Heart right ventricle (tissue), 16 donors: ENCODE measurements at regions not wholly inside any gene's neighbourhood (a gene's known extent, or its start where the extent isn't known, plus 50 kb on each side); places are given as distances from the start of the nearest gene placed in this dataset.

Source experiments
- ATAC-seq, 8 donors: fragments of 200-7000 bp; cut with Tn5 transposase; one replicate each; pipeline ENCODE4 v1.9.1; 2020; ENCODE audit warnings: mild to moderate bottlenecking in 8 of 8, moderate library complexity in 8 of 8, moderate number of reproducible peaks in 1 of 8
- DNase-seq, 2 donors: peaks; one replicate each; pipeline ENCODE4 v3.0.0-alpha.2; 2020
- H3K27ac ChIP-seq, 10 donors: fragments of 200-600 bp; sonication (generic) in 2 of 10; one replicate each; pipeline versions ENCODE4 v1.5.0 to v1.8.0; 2020 to 2022; ENCODE audit warnings: mild to moderate bottlenecking in 3 of 10
- H3K27me3 ChIP-seq, 7 donors: fragments of 200-600 bp; one replicate each; pipeline ENCODE4 v1.8.0; 2021 to 2022; ENCODE audit warnings: mild to moderate bottlenecking in 2 of 7
- H3K36me3 ChIP-seq, 9 donors: fragments of 200-600 bp; sonication (generic) in 1 of 9; one replicate each; pipeline versions ENCODE4 v1.5.0 to v1.8.0; 2020 to 2022; ENCODE audit warnings: mild to moderate bottlenecking in 2 of 9
- H3K4me1 ChIP-seq, 9 donors: fragments of 200-600 bp; sonication (generic) in 1 of 9; one replicate each; pipeline versions ENCODE4 v1.5.0 to v1.8.0; 2020 to 2022; ENCODE audit warnings: mild to moderate bottlenecking in 4 of 9
- H3K4me3 ChIP-seq, 10 donors: fragments of 200-600 bp; sonication (generic) in 2 of 10; one replicate each; pipeline versions ENCODE4 v1.5.0 to v1.8.0; 2020 to 2022; ENCODE audit warnings: mild to moderate bottlenecking in 7 of 10, moderate library complexity in 2 of 10
- H3K9me3 ChIP-seq, 11 donors: fragments of 200-600 bp in 10 of 11; sonication (generic) in 2 of 11; one replicate each; pipeline versions ENCODE4 v1.5.0 to v1.8.0; 2013 to 2022; ENCODE audit warnings: mild to moderate bottlenecking in 2 of 11, control low read depth in 1 of 11, moderate library complexity in 1 of 11
- WGBS, 2 donors: extraction: QIAGEN DNeasy Blood & Tissue Kit; methylation state at CpG; one replicate each; pipeline ENCODE4 v1.1.7; 2013; ENCODE audit warnings: inconsistent platforms in 1 of 2; 5-methylcytosine and 5-hydroxymethylcytosine counted together
- intact Hi-C, 10 donors: fragments of 100-400 bp; cut with DNase I; formaldehyde crosslinking; loops; one replicate each; pipeline versions ENCODE4 v1.11.1 to v1.14.2; 2022
- TF ChIP-seq, protein P1 (sequence below), 9 donors: fragments of 200-600 bp; sonication (generic) in 2 of 9; IDR thresholded peaks; one replicate each; pipeline versions ENCODE4 v1.5.0 to v1.8.0; 2021 to 2022; ENCODE audit warnings: antibody characterized with exemption in 9 of 9, mild to moderate bottlenecking in 5 of 9, moderate library complexity in 1 of 9
- donor health status: Arrhythmogenic right ventricular cardiomyopathy.
- donor health status: ischemic (EF 13 %, LVEDD 7.1; RV severe dilation, severe dysfunction).
- donor health status: healthy with polysubstance abuse.
- donor health status: DM: no; HTN: yes; CAD: no.
- donor health status: DM: no; HTN: no; CAD: no.
- donor health status: ischemic (EF 25% LVEDD 6.9; RV normal size, moderate dysfunction).
- donor health status: ischemic (EF 25% LVEDD 5.7; RV mildly dilated, moderate dysfunction).
- donor health status: healthy.
- donor health status: DM: yes; HTN: yes; CAD: no.
- donor health status: Ischemic cardiomyopathy.
- donor health status: ischemic (EF 35%, LVEDD 5.7; RV mildly dilated, moderate dysfunction).
- donor health status: nonischemic (EF 11% LVEDD 7.7; RV severe dilation, severe dysfunction).
- donor health status: DM: yes; HTN: yes; CAD: no.
- donor health status: PGD.
- donor health status: ischemic (EF 29% LVEDD 5.4; RV normal size, mild dysfunction).
- donor health status: nonischemic (EF 23%, LVEDD 6.1; RV moderate dilation, normal function).

DNA sequence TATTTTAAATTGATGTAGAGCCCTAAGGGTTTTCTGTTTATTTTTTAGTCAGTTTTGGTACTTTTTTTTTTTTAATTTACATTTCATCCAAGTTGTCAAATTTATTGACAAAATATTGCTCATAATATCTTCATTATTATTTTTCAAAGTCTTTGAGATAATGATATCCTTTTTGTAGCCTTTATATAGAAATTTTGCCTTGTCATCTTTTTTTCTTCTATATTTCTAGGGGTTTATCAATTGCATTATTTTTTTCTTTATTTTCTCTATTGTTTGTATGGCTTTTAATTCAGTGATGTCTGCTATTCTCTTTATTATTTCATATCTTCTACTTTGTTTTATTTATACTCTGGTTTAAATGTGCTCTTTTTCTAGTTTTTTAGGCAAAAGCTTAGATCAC is 863.0 kb upstream of the GJE1 start:
- no peaks in the 10 kb centered on the region for H3K4me1 ChIP-seq
- TF ChIP-seq, protein P1, sequence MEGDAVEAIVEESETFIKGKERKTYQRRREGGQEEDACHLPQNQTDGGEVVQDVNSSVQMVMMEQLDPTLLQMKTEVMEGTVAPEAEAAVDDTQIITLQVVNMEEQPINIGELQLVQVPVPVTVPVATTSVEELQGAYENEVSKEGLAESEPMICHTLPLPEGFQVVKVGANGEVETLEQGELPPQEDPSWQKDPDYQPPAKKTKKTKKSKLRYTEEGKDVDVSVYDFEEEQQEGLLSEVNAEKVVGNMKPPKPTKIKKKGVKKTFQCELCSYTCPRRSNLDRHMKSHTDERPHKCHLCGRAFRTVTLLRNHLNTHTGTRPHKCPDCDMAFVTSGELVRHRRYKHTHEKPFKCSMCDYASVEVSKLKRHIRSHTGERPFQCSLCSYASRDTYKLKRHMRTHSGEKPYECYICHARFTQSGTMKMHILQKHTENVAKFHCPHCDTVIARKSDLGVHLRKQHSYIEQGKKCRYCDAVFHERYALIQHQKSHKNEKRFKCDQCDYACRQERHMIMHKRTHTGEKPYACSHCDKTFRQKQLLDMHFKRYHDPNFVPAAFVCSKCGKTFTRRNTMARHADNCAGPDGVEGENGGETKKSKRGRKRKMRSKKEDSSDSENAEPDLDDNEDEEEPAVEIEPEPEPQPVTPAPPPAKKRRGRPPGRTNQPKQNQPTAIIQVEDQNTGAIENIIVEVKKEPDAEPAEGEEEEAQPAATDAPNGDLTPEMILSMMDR (IDR thresholded peaks at IDR 0.05), result no peak
- no peaks in the 10 kb centered on the region for H3K27me3 ChIP-seq
- no peak overlapping the region for H3K27ac ChIP-seq
- H3K9me3 ChIP-seq, result peaks cover 0 to 10% (median 0%) of the 10 kb centered on the region in 11 donors
- ATAC-seq (no peak), DNase-seq (no peak)
- H3K4me3 ChIP-seq, result no peak overlapping the region
- no peaks in the 10 kb centered on the region for H3K36me3 ChIP-seq
- intact Hi-C loops, result no loop called here

DNA sequence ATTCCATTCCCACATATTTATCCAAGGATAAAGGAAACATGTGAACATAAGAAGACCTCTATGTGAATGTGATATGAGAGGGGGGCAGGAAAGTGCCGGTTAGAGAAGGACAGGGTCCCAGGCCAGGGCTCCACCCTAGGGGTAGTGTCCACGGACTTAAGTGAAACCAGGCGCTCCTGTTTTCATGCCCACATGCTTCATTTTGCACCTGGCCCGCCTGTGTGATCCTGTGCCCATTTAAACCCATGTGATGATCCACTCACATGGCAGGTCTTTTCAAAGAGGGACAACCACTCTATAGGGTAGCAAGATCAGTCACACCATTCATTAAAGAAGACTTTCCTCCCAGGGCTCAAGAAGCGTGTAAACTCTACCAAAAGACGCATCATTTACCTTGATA is 865.3 kb upstream of the GJE1 start:
- peaks cover 0 to 10% (median 0%) of the 10 kb centered on the region in 11 donors for H3K9me3 ChIP-seq
- DNase-seq, result no peak
- no peak for ATAC-seq
- 96 to 98% methylated on average over 6 of the region's 6 CpGs for WGBS, 2 donors
- H3K4me3 ChIP-seq, result no peak overlapping the region
- H3K36me3 ChIP-seq, result no peaks in the 10 kb centered on the region
- TF ChIP-seq, protein P1 (IDR thresholded peaks at IDR 0.05), result no peak
- H3K27ac ChIP-seq, result no peak overlapping the region
- intact Hi-C loops, result no loop called here
- no peaks in the 10 kb centered on the region for H3K27me3 ChIP-seq
- H3K4me1 ChIP-seq, result no peaks in the 10 kb centered on the region

DNA sequence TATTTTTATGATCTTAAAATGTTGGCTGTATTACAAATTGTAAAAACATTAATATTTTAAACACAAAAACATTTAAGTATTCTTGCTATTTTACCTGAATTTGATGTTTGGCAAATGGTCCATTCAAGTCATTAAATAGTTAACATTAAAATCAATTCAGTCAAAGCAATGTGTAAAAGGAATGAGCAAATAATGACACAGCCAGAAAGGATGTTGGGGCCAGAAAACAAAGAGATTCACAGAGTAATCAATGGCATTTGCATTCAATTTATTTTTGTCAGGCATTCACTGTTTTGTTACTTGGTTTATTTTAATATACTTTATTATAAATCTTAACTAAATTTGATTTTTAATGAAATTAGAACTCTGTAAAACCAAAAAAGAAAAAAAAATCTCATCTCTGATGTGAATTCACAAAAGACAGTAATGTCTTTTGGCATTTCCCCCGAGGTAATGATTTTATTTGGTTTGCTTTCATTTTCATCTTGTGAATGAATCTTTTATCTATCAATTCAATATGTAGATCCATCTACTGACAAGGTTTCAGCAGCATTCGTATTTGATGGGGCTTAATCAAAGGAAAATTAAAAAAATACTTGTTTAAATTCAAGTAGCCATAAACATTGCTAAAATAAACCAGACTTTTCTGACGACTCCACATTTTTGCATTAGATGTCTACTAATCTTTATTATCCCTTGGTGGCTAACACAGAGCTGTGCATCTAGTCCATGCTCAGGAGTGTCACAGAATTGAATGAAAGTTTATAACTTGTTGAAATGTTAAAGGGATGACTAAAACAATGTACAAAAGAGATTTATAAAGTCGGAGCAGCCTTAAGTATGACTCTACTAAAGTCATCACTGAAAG is 866.7 kb upstream of the GJE1 start:
- intact Hi-C loops, result no loop called here
- Histone ChIP-seq H3K27me3 (no peaks in the 10 kb centered on the region), H3K9me3 (peaks cover 0 to 10% (median 0%) of the 10 kb centered on the region in 11 donors), H3K27ac (peak overlapping the region in 1 of 10 donors; percentile 4), H3K4me3 (peak overlapping the region in 7 of 10 donors; percentile 4 to 39 (median 18)), H3K36me3 (no peaks in the 10 kb centered on the region), H3K4me1 (peaks cover 0 to 9% (median 0%) of the 10 kb centered on the region in 9 donors)
- no peak for DNase-seq
- TF ChIP-seq, protein P1 (IDR thresholded peaks at IDR 0.05), result no peak
- 54 to 59% methylated on average over 4 of the region's 4 CpGs for WGBS, 2 donors
- ATAC-seq, result no peak

DNA sequence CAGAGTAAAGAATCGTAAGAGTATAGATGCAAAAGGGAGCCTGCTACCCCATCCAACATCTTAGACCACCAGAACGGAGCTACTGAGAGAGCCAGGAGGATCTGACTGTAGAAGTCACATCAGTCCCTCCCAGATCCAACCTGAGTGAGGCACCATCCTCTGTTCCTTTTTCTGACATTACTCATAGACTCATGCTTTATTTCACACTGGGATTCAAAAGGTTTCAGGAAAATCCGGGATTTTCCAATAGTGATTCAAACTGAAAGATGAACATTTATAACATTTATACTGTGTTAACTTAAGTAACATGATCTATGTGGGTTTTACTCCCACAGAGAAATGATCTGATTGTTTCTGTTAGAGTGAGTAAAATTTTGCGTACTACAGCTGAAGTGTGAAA is 868.6 kb upstream of the GJE1 start:
- no peak for ATAC-seq
- TF ChIP-seq, protein P1 (IDR thresholded peaks at IDR 0.05), result no peak
- no peaks in the 10 kb centered on the region for H3K27me3 ChIP-seq
- 87 to 91% methylated on average over 4 of the region's 4 CpGs for WGBS, 2 donors
- DNase-seq, result no peak
- H3K9me3 ChIP-seq, result peaks cover 0 to 1% (median 0%) of the 10 kb centered on the region in 11 donors
- H3K27ac ChIP-seq, result no peak overlapping the region
- peaks cover 0 to 15% (median 6%) of the 10 kb centered on the region in 9 donors for H3K4me1 ChIP-seq
- H3K36me3 ChIP-seq, result no peaks in the 10 kb centered on the region
- no peak overlapping the region for H3K4me3 ChIP-seq
- intact Hi-C loops, result loop anchor here in 1 of 10 donors (5.0 kb wide), 1 partner anchor 138 kb away; no protein-coding TSS in a partner anchor
